ENCODE measurements at regions not wholly inside any gene's neighbourhood (a gene's known extent, or its start where the extent isn't known, plus 50 kb on each side); places are given as distances from the start of the nearest gene placed in this dataset.

DNA sequence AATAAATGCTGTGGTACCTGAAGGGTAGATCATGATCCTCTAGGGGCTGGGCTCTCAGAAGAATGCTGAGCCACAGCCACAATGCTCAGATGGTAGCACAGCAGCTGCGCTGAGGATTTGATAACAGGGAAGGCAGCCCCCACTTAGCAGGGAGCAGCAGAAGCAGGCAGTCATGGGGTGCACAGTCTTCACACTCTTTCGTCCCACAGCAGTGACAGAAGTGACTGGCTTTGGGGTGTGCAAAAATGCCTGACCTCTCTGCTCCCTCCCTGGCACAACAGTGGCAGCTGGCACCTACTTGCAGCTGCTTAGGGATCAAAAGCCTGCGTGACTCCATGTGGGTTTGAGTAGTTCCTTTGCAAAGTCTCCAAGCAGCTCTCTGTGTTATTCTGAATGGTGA lies 1349.8 kb upstream of the RAG2 start:
- Histone ChIP-seq H3K9me3 (peaks cover 6% of the 10 kb centered on the region), H3K4me1 (no peaks in the 10 kb centered on the region), H3K4me3 (no peak overlapping the region), H3K27me3 (ENCODE audit: low read depth) (no peaks in the 10 kb centered on the region), H3K27ac (no peak overlapping the region), H3K36me3 (no peaks in the 10 kb centered on the region)
- DNase-seq (no peak), ATAC-seq (peak in 1 of 2 donors; percentile 20)
- intact Hi-C loops (cut with DNase I): no loop called here
- TF ChIP-seq CTCF (IDR thresholded peaks at IDR 0.05): no peak

DNA sequence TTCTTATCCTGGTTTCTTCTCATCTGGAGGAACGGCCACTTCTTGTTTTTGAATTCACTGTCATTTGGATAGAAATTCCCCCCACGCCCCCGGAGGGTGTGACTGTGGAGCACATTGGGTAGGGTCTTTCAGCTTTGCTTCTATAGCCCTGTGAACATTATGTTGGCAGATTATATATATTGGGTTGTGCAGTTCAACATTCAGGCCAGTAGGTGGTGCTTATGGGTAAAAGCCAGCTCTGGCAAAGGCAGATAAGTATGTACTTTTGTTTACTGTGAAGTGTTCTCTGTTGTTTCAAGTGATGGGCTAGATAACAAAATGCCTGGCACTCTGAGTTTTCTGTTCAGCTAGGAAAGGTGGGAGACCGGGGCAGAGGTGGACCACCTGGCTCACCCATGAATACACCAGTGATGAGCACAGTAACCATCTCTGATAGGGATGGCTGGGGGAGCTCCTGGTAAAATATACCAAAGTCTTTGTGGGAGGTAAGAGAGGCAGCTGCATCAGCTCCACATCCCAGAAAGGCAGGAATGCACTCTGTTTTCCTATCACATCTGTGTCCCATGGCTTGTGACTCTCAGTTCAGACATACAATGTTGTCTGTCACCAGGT lies 1348.2 kb upstream of the RAG2 start:
- ATAC-seq (peak; percentile 74 to 75), DNase-seq (no peak)
- Histone ChIP-seq H3K27me3 (ENCODE audit: low read depth) (no peaks in the 10 kb centered on the region), H3K27ac (no peak overlapping the region), H3K4me3 (no peak overlapping the region), H3K36me3 (no peaks in the 10 kb centered on the region), H3K4me1 (no peaks in the 10 kb centered on the region), H3K9me3 (peaks cover 6% of the 10 kb centered on the region)
- TF ChIP-seq CTCF (IDR thresholded peaks at IDR 0.05): peak; percentile 67
- intact Hi-C loops (cut with DNase I): no loop called here

GRCh38 chr11:37942081-37942480 lies 1344.0 kb upstream of the RAG2 start:
- Histone ChIP-seq H3K4me3 (no peak overlapping the region), H3K36me3 (no peaks in the 10 kb centered on the region), H3K4me1 (no peaks in the 10 kb centered on the region), H3K9me3 (peaks cover 6% of the 10 kb centered on the region), H3K27ac (no peak overlapping the region), H3K27me3 (ENCODE audit: low read depth) (no peaks in the 10 kb centered on the region)
- intact Hi-C loops (cut with DNase I): no loop called here
- TF ChIP-seq CTCF (IDR thresholded peaks at IDR 0.05): no peak
- ATAC-seq: no peak
- DNase-seq: no peak

- no peak for ATAC-seq
- Histone ChIP-seq H3K36me3 (no peaks in the 10 kb centered on the region), H3K4me1 (no peaks in the 10 kb centered on the region), H3K9me3 (no peaks in the 10 kb centered on the region), H3K27ac (no peak overlapping the region), H3K27me3 (ENCODE audit: low read depth) (no peaks in the 10 kb centered on the region), H3K4me3 (no peak overlapping the region)
- no peak for DNase-seq
- intact Hi-C loops (cut with DNase I): no loop called here
- no peak for TF ChIP-seq CTCF (IDR thresholded peaks at IDR 0.05)
These were observed 1331.1 kb upstream of the RAG2 start for GRCh38 chr11:37929100-37929653.

DNA sequence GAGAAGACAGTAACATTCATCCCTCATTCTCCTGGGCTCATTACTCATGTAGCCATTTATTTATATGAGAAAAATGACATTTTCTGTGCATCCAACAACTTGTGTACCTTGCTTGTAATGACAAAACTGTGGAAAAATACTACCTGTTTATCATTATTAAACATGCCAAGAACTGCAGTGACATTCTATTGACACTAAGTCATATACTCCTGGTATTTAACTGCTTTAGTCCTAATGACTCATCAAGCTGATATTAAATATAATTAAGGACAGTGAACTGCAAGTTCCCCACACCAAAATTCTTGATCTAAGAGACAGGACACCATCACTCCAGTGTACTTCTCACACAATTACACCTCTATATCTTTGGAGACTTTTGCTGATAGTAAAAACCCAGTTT lies 1328.7 kb upstream of the RAG2 start:
- H3K27ac ChIP-seq: no peak overlapping the region
- DNase-seq (no peak), ATAC-seq (no peak)
- H3K9me3 ChIP-seq: no peaks in the 10 kb centered on the region
- intact Hi-C loops (cut with DNase I): no loop called here
- no peak for TF ChIP-seq CTCF (IDR thresholded peaks at IDR 0.05)
- no peaks in the 10 kb centered on the region for H3K27me3 ChIP-seq (ENCODE audit: low read depth)
- H3K4me3 ChIP-seq: no peak overlapping the region
- no peaks in the 10 kb centered on the region for H3K4me1 ChIP-seq
- H3K36me3 ChIP-seq: no peaks in the 10 kb centered on the region
